ENCODE measurements at regions not wholly inside any gene's neighbourhood (a gene's known extent, or its start where the extent isn't known, plus 50 kb on each side); places are given as distances from the start of the nearest gene placed in this dataset.

DNA sequence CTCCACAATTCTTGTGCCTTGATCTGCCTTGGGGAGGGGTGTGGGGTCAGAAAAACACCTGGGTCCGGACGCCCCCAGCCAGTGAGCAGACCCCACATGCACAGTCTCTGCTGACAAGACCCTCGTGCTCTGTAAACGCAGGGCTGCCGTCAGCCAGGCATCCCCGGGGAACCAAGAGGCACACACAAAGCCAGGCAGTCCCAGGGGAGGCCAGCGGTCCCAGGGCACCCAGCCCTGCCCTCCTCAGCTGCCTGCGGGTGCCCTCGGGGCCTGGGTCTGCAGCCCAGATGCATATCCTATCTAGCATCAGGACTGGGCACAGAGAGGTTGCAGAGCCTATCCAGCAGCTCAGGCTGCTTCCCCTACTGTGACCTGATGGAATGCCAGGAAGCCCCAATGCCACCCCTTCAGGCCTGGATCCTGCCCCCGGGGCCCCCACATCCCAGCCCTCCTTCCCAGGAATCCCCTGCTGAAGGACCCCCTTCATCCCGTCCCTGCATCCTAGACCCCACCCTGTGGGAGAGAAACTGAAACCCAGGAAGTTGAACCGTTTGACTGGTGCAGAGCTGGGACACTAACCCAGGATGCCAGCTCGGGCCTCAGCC, 92.4 kb downstream of the MICALL2 start:
- peaks cover 21% of the 10 kb centered on the region for H3K27me3 ChIP-seq (ENCODE audit: control insufficient read depth, insufficient read depth, low read length)
- no peaks in the 10 kb centered on the region for H3K79me2 ChIP-seq (ENCODE audit: control insufficient read depth, insufficient read depth, low read length)
- H3K9me3 ChIP-seq (ENCODE audit: control insufficient read depth, insufficient read depth, low read depth, low read length), result no peaks in the 10 kb centered on the region

DNA sequence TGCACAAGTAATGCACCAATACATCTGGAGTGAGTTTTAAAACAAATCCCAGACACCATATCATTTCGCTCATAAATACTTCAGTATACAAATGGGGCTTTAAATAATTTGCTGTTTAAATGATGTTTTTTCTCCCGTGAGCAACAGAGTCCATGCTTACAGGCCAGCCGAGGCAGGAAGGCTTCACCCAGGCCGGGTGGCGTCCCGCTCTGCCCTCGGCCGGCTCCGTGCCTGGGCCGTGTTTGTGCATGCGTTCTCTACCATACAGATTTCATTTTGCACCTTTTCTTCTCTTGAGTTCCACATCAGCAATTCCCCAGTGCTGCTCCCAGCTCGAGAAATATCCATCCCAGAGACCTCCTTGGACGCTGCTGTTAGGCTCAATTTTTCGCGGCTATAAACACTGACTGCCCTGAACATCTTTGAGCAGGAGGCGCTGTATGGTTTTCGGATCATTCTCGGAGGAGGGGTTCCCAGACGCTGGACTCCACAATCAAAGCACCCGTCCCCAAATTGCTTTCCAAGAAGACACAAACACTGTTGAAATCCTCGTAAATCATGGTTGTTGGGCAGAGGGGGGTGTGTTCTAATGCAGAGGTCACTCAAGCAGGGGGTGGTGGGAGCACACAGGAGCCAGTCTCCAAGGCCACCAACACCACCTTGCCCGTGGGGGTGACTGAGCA, 91.6 kb downstream of the MICALL2 start:
- H3K9me3 ChIP-seq (ENCODE audit: control insufficient read depth, insufficient read depth, low read depth, low read length), result no peaks in the 10 kb centered on the region
- H3K9ac ChIP-seq (ENCODE audit: insufficient read depth, low read length), result no peak overlapping the region
- TF ChIP-seq, protein P1, sequence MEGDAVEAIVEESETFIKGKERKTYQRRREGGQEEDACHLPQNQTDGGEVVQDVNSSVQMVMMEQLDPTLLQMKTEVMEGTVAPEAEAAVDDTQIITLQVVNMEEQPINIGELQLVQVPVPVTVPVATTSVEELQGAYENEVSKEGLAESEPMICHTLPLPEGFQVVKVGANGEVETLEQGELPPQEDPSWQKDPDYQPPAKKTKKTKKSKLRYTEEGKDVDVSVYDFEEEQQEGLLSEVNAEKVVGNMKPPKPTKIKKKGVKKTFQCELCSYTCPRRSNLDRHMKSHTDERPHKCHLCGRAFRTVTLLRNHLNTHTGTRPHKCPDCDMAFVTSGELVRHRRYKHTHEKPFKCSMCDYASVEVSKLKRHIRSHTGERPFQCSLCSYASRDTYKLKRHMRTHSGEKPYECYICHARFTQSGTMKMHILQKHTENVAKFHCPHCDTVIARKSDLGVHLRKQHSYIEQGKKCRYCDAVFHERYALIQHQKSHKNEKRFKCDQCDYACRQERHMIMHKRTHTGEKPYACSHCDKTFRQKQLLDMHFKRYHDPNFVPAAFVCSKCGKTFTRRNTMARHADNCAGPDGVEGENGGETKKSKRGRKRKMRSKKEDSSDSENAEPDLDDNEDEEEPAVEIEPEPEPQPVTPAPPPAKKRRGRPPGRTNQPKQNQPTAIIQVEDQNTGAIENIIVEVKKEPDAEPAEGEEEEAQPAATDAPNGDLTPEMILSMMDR (conservative IDR thresholded peaks at IDR 0.05 in 1 of 2, IDR thresholded peaks at IDR 0.05 in 1 of 2; ENCODE audit: low read depth in 1 of 2, low read length in 2 of 2), result no peak
- peak; percentile 17 for TF ChIP-seq EZH2 (IDR thresholded peaks at IDR 0.05; ENCODE audit: low read length, missing control alignments)

More for the DNA sequence above, 92.4 kb downstream of the MICALL2 start:
- Histone ChIP-seq H3K4me2 (ENCODE audit: extremely low read depth, insufficient read depth, low read length) (no peak overlapping the region), H3K27ac (ENCODE audit: insufficient read depth, low read length) (no peak overlapping the region), H3K4me1 (ENCODE audit: control insufficient read depth, extremely low read depth, insufficient read depth, low read length) (no peaks in the 10 kb centered on the region), H2AFZ (ENCODE audit: low read length) (no peak overlapping the region), H3K36me3 (ENCODE audit: control insufficient read depth, insufficient read depth, low read length) (no peaks in the 10 kb centered on the region), H3K4me3 (replicated peaks in 1 of 4; ENCODE audit: control extremely low read depth in 1 of 4, insufficient read depth in 1 of 4, low read depth in 3 of 4, low read length in 4 of 4) (no peak overlapping the region), H4K20me1 (ENCODE audit: control insufficient read depth, extremely low read depth, insufficient read depth, low read length) (no peaks in the 10 kb centered on the region), H3K9ac (ENCODE audit: insufficient read depth, low read length) (no peak overlapping the region)
- DNase-seq (ENCODE audit: low read depth in 2 of 2), result no peak
- TF ChIP-seq, protein P1 (conservative IDR thresholded peaks at IDR 0.05 in 1 of 2, IDR thresholded peaks at IDR 0.05 in 1 of 2; ENCODE audit: low read depth in 1 of 2, low read length in 2 of 2), result no peak
- no peak for TF ChIP-seq EZH2 (IDR thresholded peaks at IDR 0.05; ENCODE audit: low read length, missing control alignments)

GRCh38 chr7:1368184-1368681, 91.0 kb downstream of the MICALL2 start:
- Histone ChIP-seq H3K27ac (ENCODE audit: insufficient read depth, low read length) (no peak overlapping the region), H3K36me3 (ENCODE audit: control insufficient read depth, insufficient read depth, low read length) (no peaks in the 10 kb centered on the region), H3K4me1 (ENCODE audit: control insufficient read depth, extremely low read depth, insufficient read depth, low read length) (no peaks in the 10 kb centered on the region), H2AFZ (ENCODE audit: low read length) (no peak overlapping the region), H3K4me3 (replicated peaks in 1 of 4; ENCODE audit: control extremely low read depth in 1 of 4, insufficient read depth in 1 of 4, low read depth in 3 of 4, low read length in 4 of 4) (no peak overlapping the region), H4K20me1 (ENCODE audit: control insufficient read depth, extremely low read depth, insufficient read depth, low read length) (no peaks in the 10 kb centered on the region), H3K4me2 (ENCODE audit: extremely low read depth, insufficient read depth, low read length) (no peak overlapping the region), H3K9ac (ENCODE audit: insufficient read depth, low read length) (no peak overlapping the region), H3K79me2 (ENCODE audit: control insufficient read depth, insufficient read depth, low read length) (no peaks in the 10 kb centered on the region), H3K9me3 (ENCODE audit: control insufficient read depth, insufficient read depth, low read depth, low read length) (no peaks in the 10 kb centered on the region), H3K27me3 (ENCODE audit: control insufficient read depth, insufficient read depth, low read length) (peaks cover 21% of the 10 kb centered on the region)
- TF ChIP-seq, protein P1 (conservative IDR thresholded peaks at IDR 0.05 in 1 of 2, IDR thresholded peaks at IDR 0.05 in 1 of 2; ENCODE audit: low read depth in 1 of 2, low read length in 2 of 2), result no peak
- TF ChIP-seq EZH2 (IDR thresholded peaks at IDR 0.05; ENCODE audit: low read length, missing control alignments), result no peak
- DNase-seq (ENCODE audit: low read depth in 2 of 2), result no peak

More for the DNA sequence above, 91.6 kb downstream of the MICALL2 start:
- H3K27me3 ChIP-seq (ENCODE audit: control insufficient read depth, insufficient read depth, low read length), result peaks cover 21% of the 10 kb centered on the region
- no peaks in the 10 kb centered on the region for H3K36me3 ChIP-seq (ENCODE audit: control insufficient read depth, insufficient read depth, low read length)
- H2AFZ ChIP-seq (ENCODE audit: low read length), result no peak overlapping the region
- no peak for DNase-seq (ENCODE audit: low read depth in 2 of 2)
- H3K79me2 ChIP-seq (ENCODE audit: control insufficient read depth, insufficient read depth, low read length), result no peaks in the 10 kb centered on the region
- no peaks in the 10 kb centered on the region for H4K20me1 ChIP-seq (ENCODE audit: control insufficient read depth, extremely low read depth, insufficient read depth, low read length)
- H3K4me1 ChIP-seq (ENCODE audit: control insufficient read depth, extremely low read depth, insufficient read depth, low read length), result no peaks in the 10 kb centered on the region
- no peak overlapping the region for H3K4me3 ChIP-seq (replicated peaks in 1 of 4; ENCODE audit: control extremely low read depth in 1 of 4, insufficient read depth in 1 of 4, low read depth in 3 of 4, low read length in 4 of 4)
- H3K27ac ChIP-seq (ENCODE audit: insufficient read depth, low read length), result no peak overlapping the region
- no peak overlapping the region for H3K4me2 ChIP-seq (ENCODE audit: extremely low read depth, insufficient read depth, low read length)
